Transverse colon (tissue), 3 donors: ENCODE measurements at regions not wholly inside any gene's neighbourhood (a gene's known extent, or its start where the extent isn't known, plus 50 kb on each side); places are given as distances from the start of the nearest gene placed in this dataset.

ENCODE experiments used
- EP300 ChIP-seq: sonication (generic); formaldehyde crosslinking; IDR thresholded peaks from one replicate; pipeline ENCODE4 v1.6.1; 2017; ENCODE audit warnings: antibody characterized with exemption, low read depth
- POLR2A ChIP-seq: fragments of 450-650 bp; IDR thresholded peaks from one replicate; pipeline ENCODE4 v1.6.1; 2016; ENCODE audit warnings: antibody characterized with exemption, mild to moderate bottlenecking, moderate library complexity
- POLR2AphosphoS5 ChIP-seq, 3 donors: sonication (generic); formaldehyde crosslinking; IDR thresholded peaks; one replicate each; pipeline ENCODE4 v1.6.1; 2016; ENCODE audit warnings: antibody characterized with exemption in 3 of 3

- TF ChIP-seq POLR2A, result no peak
- TF ChIP-seq POLR2AphosphoS5 (IDR thresholded peaks at IDR 0.05), result no peak
- no peak for TF ChIP-seq EP300
These were observed 471.5 kb upstream of the CADM2 start for GRCh38 chr3:84487296-84487695.
